ENCODE measurements at regions not wholly inside any gene's neighbourhood (a gene's known extent, or its start where the extent isn't known, plus 50 kb on each side); places are given as distances from the start of the nearest gene placed in this dataset.

GRCh38 chr5:41575110-41575779 lies 64.8 kb upstream of the PLCXD3 start:
- BruUV-seq (replicated peaks): no TSS peak
- CTCF ChIA-PET: no interaction called here
- dilution Hi-C loops (cut with HindIII; ENCODE audit: low sequenced_read_pairs, unreplicated experiment): no loop called here

More at GRCh38 chr5:41575110-41575779, 64.8 kb upstream of the PLCXD3 start:
- POLR2A ChIA-PET (ENCODE audit: unreplicated experiment): no interaction called here
- no peak overlapping the region for H2AK9ac ChIP-seq (replicated peaks; ENCODE audit: low read depth, low read length, poor library complexity)
- no peak overlapping the region for H3K56ac ChIP-seq (ENCODE audit: extremely low read depth, insufficient read depth, low read length)
- no peak overlapping the region for H2AFZ ChIP-seq (replicated peaks; ENCODE audit: low read length, poor library complexity)
- no peaks in the 10 kb centered on the region for H3K36me3 ChIP-seq (ENCODE audit: control insufficient read depth, insufficient read depth, low read length)
- no peaks in the 10 kb centered on the region for H4K20me1 ChIP-seq (ENCODE audit: insufficient read depth, low read length)
- ATAC-seq (ENCODE audit: low read depth) (no peak), DNase-seq (no peak)
- H2AK5ac ChIP-seq (ENCODE audit: low read depth, low read length): no peak overlapping the region
- H2BK15ac ChIP-seq (ENCODE audit: low read depth, low read length): no peak overlapping the region
- no peak overlapping the region for H3K18ac ChIP-seq (ENCODE audit: low read depth, low read length)
- H3K4me1 ChIP-seq (ENCODE audit: control insufficient read depth, insufficient read depth, low read length): no peaks in the 10 kb centered on the region
- no peak overlapping the region for H2BK20ac ChIP-seq (ENCODE audit: low read depth, low read length)
- H3K79me1 ChIP-seq (ENCODE audit: low read depth in 1 of 2, low read length in 2 of 2): no peaks in the 10 kb centered on the region
- no peak overlapping the region for H3K4me3 ChIP-seq (ENCODE audit: insufficient read depth, low read depth, low read length)
- WGBS, 2 experiments (ENCODE audit: extremely low coverage in 2 of 2, insufficient read length in 1 of 2): no CpG with 5 or more reads among the region's 1 CpG
- no peak overlapping the region for H2BK5ac ChIP-seq (ENCODE audit: low read depth, low read length, poor library complexity, severe bottlenecking)
- no peak overlapping the region for H4K91ac ChIP-seq (ENCODE audit: insufficient read depth, low read depth, low read length)
- H3K27me3 ChIP-seq (ENCODE audit: control insufficient read depth, insufficient read depth, low read length): no peaks in the 10 kb centered on the region
- no peak overlapping the region for H3K27ac ChIP-seq (ENCODE audit: insufficient read depth, low read length)
- intact Hi-C loops (cut with micrococcal nuclease): no loop called here
- no peak overlapping the region for H4K5ac ChIP-seq (ENCODE audit: low read depth, low read length)
- H3K4me2 ChIP-seq (ENCODE audit: low read depth, low read length): no peak overlapping the region
- no peak overlapping the region for H3K9ac ChIP-seq (ENCODE audit: low read depth, low read length)
- H3K4ac ChIP-seq (ENCODE audit: low read depth, low read length): no peak overlapping the region
- in situ Hi-C loops (cut with MboI; ENCODE audit: low sequenced_read_pairs): no loop called here
- no peaks in the 10 kb centered on the region for H3K9me3 ChIP-seq (ENCODE audit: control insufficient read depth, insufficient read depth, low read length)
- no peaks in the 10 kb centered on the region for H3K9me1 ChIP-seq (ENCODE audit: insufficient read depth, low read length)
- no peak overlapping the region for H2BK120ac ChIP-seq (ENCODE audit: low read depth, low read length)
- TF ChIP-seq SMC3 (IDR thresholded peaks at IDR 0.05; ENCODE audit: low read depth, low read length): no peak
- TF ChIP-seq NFE2L2 (IDR thresholded peaks at IDR 0.05; ENCODE audit: low read depth, low read length): peak; percentile 19; the same call in 1 of the 2 replicates
- no peak overlapping the region for H4K8ac ChIP-seq (ENCODE audit: low read depth in 2 of 2, low read length in 2 of 2)
- H3K14ac ChIP-seq (replicated peaks; ENCODE audit: low read depth, low read length): no peak overlapping the region
- H3K23ac ChIP-seq (ENCODE audit: low read depth, low read length): no peak overlapping the region
